ENCODE measurements at regions not wholly inside any gene's neighbourhood (a gene's known extent, or its start where the extent isn't known, plus 50 kb on each side); places are given as distances from the start of the nearest gene placed in this dataset.

- no peak for DNase-seq (ENCODE audit: low read depth, low spot score)
- Histone ChIP-seq H3K27ac (ENCODE audit: insufficient read depth, low read depth, low read length) (no peak overlapping the region), H3K79me2 (ENCODE audit: control insufficient read depth, insufficient read depth, low read length) (no peaks in the 10 kb centered on the region), H3K9me3 (replicated peaks; ENCODE audit: control insufficient read depth, insufficient read depth, low read length) (no peaks in the 10 kb centered on the region), H3K4me1 (ENCODE audit: control insufficient read depth, extremely low read depth, insufficient read depth, low read length) (no peaks in the 10 kb centered on the region), H3K36me3 (ENCODE audit: control insufficient read depth in 2 of 2, extremely low read depth in 1 of 2, insufficient read depth in 2 of 2, low read length in 2 of 2) (no peaks in the 10 kb centered on the region), H4K20me1 (replicated peaks; ENCODE audit: control insufficient read depth, extremely low read depth, insufficient read depth, low read length) (no peaks in the 10 kb centered on the region), H3K27me3 (ENCODE audit: control insufficient read depth in 2 of 2, insufficient read depth in 2 of 2, low read length in 2 of 2) (no peaks in the 10 kb centered on the region), H3K9me1 (replicated peaks; ENCODE audit: control insufficient read depth, extremely low read depth, insufficient read depth, low read length) (no peaks in the 10 kb centered on the region), H3K4me2 (ENCODE audit: insufficient read depth, low read length) (no peak overlapping the region), H2AFZ (ENCODE audit: low read depth, low read length) (no peak overlapping the region), H3K4me3 (replicated peaks in 1 of 3; ENCODE audit: insufficient read depth in 1 of 3, low read depth in 1 of 3, low read length in 3 of 3) (no peak overlapping the region), H3K9ac (replicated peaks; ENCODE audit: extremely low read depth, insufficient read depth, low read length) (no peak overlapping the region)
- intact Hi-C loops (cut with micrococcal nuclease), result no loop called here
- dilution Hi-C loops (cut with MboI; ENCODE audit: extremely low pct_ligation_motif_present, low sequenced_read_pairs), result no loop called here
- CTCF ChIA-PET, result no interaction called here
- FAIRE-seq, result no peak
- POLR2A ChIA-PET, result no interaction called here
- TF ChIP-seq EZH2 (IDR thresholded peaks at IDR 0.05; ENCODE audit: borderline replicate concordance, low read depth, low read length, severe bottlenecking) (no peak), POLR2AphosphoS5 (IDR thresholded peaks at IDR 0.05; ENCODE audit: insufficient read depth, low read depth, low read length) (no peak), MYC (IDR thresholded peaks at IDR 0.05; ENCODE audit: low read depth, low read length) (no peak), POLR2A (IDR thresholded peaks at IDR 0.05; ENCODE audit: low read depth, low read length) (no peak), JUN (IDR thresholded peaks at IDR 0.05; ENCODE audit: borderline replicate concordance, insufficient read depth, insufficient read length, low read depth) (no peak), MAX (IDR thresholded peaks at IDR 0.05; ENCODE audit: insufficient read depth, insufficient read length) (no peak), GATA2 (IDR thresholded peaks at IDR 0.05; ENCODE audit: insufficient read depth, insufficient read length, low read depth, low read length) (no peak), FOS (IDR thresholded peaks at IDR 0.05; ENCODE audit: borderline replicate concordance, insufficient read depth, low read length) (no peak), CTCF (IDR thresholded peaks at IDR 0.05; ENCODE audit: extremely low read depth in 1 of 2, insufficient read depth in 1 of 2, low read depth in 1 of 2, low read length in 2 of 2) (no peak)
- BruUV-seq (replicated peaks), result no TSS peak
These were observed 1065.0 kb downstream of the NLGN4X start for GRCh38 chrX:5163663-5164062.
